Keratinocyte (primary cell): ENCODE measurements at regions not wholly inside any gene's neighbourhood (a gene's known extent, or its start where the extent isn't known, plus 50 kb on each side); places are given as distances from the start of the nearest gene placed in this dataset.

Experiments
- DNase-seq: peaks from one replicate; pipeline ENCODE4 v3.0.0-alpha.2; 2011; ENCODE audit warnings: low read depth, missing footprints, low spot score
- FAIRE-seq: peaks from 2 replicates; lab custom pipeline; 2011; peaks lifted over from hg19 to GRCh38; lab: Jason Lieb, UNC
- H2AFZ ChIP-seq: 2 replicates; pipeline ENCODE4 v1.6.0; 2012; ENCODE audit warnings: low read length, control low read depth, inconsistent platforms; ENCODE audit not compliant: control insufficient read depth
- H3K27ac ChIP-seq: 2 replicates; pipeline ENCODE4 v1.5.1; 2011; ENCODE audit warnings: low read length; ENCODE audit not compliant: control insufficient read depth, insufficient read depth
- H3K27me3 ChIP-seq: 3 replicates; pipeline ENCODE4 v1.6.0; 2011; ENCODE audit warnings: low read length; ENCODE audit not compliant: control insufficient read depth, insufficient read depth; ENCODE audit errors: extremely low read depth
- H3K36me3 ChIP-seq, 2 experiments: 2 replicates in 1 of 2; 3 replicates in 1 of 2; pipeline ENCODE4 v1.5.1; 2011; ENCODE audit warnings: low read length in 2 of 2, mild to moderate bottlenecking in 1 of 2; ENCODE audit not compliant: control insufficient read depth in 2 of 2, insufficient read depth in 2 of 2; ENCODE audit errors: extremely low read depth in 1 of 2
- H3K4me1 ChIP-seq: 3 replicates; pipeline ENCODE4 v1.5.1; 2011; ENCODE audit warnings: low read length; ENCODE audit not compliant: control insufficient read depth, insufficient read depth; ENCODE audit errors: extremely low read depth
- H3K4me2 ChIP-seq: 3 replicates; pipeline ENCODE4 v1.6.0; 2011; ENCODE audit warnings: low read depth, low read length; ENCODE audit not compliant: control insufficient read depth, insufficient read depth; ENCODE audit errors: extremely low read depth
- H3K4me3 ChIP-seq, 3 experiments: fragments of 200-600 bp in 1 of 3; sonication (generic) in 1 of 3; 2 replicates in 2 of 3; 3 replicates in 1 of 3; pipeline ENCODE4 v1.5.1; 2011 to 2016; ENCODE audit warnings: low read length in 3 of 3, mild to moderate bottlenecking in 3 of 3, control low read depth in 2 of 3, inconsistent platforms in 1 of 3, low read depth in 1 of 3, mixed read lengths in 1 of 3, mixed run types in 1 of 3, moderate library complexity in 1 of 3; ENCODE audit not compliant: control insufficient read depth in 2 of 3, insufficient read depth in 2 of 3; ENCODE audit errors: extremely low read depth in 1 of 3
- H3K79me2 ChIP-seq: 2 replicates; pipeline ENCODE4 v1.6.0; 2012; ENCODE audit warnings: low read length; ENCODE audit not compliant: control insufficient read depth, insufficient read depth
- H3K9ac ChIP-seq: 3 replicates; pipeline ENCODE4 v1.6.0; 2011; ENCODE audit warnings: low read length; ENCODE audit not compliant: control insufficient read depth, insufficient read depth; ENCODE audit errors: extremely low read depth
- H3K9me1 ChIP-seq: 3 replicates; pipeline ENCODE4 v1.6.0; 2011; ENCODE audit warnings: low read length; ENCODE audit not compliant: control insufficient read depth, insufficient read depth; ENCODE audit errors: extremely low read depth
- H3K9me3 ChIP-seq: 2 replicates; pipeline ENCODE4 v1.5.1; 2012; ENCODE audit warnings: low read depth, low read length; ENCODE audit not compliant: control insufficient read depth
- H4K20me1 ChIP-seq: 3 replicates; pipeline ENCODE4 v1.6.0; 2011; ENCODE audit warnings: low read length; ENCODE audit not compliant: control insufficient read depth, insufficient read depth; ENCODE audit errors: extremely low read depth
- CTCF ChIP-seq, 3 experiments: IDR thresholded peaks in 1 of 3; conservative IDR thresholded peaks in 1 of 3; optimal IDR thresholded peaks in 1 of 3; 2 replicates in 2 of 3; 3 replicates in 1 of 3; pipeline versions ENCODE3 to v1.5.1; 2011; ENCODE audit warnings: low read length in 3 of 3, mild to moderate bottlenecking in 3 of 3, moderate library complexity in 2 of 3, control low read depth in 1 of 3, inconsistent platforms in 1 of 3; ENCODE audit not compliant: insufficient read depth in 2 of 3; ENCODE audit errors: extremely low read depth in 1 of 3
- EZH2 ChIP-seq: IDR thresholded peaks from one replicate; pipeline ENCODE4 v1.6.1; 2012; ENCODE audit warnings: inconsistent platforms, mild to moderate bottlenecking, low read length, moderate library complexity
- dilution Hi-C: fragments of 300-500 bp; cut with MboI; formaldehyde crosslinking; loops from one replicate; pipeline ENCODE4 v1.7.0; 2020; ENCODE audit warnings: low sequenced_read_pairs; ENCODE audit not compliant: extremely low pct_ligation_motif_present

DNA sequence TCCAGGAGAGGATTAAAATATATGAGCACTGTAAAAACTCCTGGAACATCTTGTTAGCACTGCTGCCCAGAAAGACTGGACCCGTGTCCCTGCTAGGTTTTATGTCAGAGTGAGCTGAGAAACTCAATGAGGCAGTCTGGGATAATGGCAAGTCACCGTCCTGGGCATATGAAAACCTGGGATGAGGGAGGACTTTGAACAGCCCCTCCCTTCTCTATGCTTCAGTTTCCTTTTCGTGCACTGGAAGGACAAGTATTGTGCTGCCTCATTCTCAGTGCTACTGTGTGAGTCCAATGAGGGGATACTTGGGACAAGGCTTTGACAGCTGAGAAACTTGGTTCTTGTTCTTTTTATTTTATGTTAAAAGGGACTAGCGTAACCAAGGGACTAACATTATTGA, 143.0 kb upstream of the SHB start:
- Histone ChIP-seq H3K9me1 (no peaks in the 10 kb centered on the region), H3K9me3 (no peaks in the 10 kb centered on the region), H4K20me1 (no peaks in the 10 kb centered on the region), H3K27me3 (no peaks in the 10 kb centered on the region), H3K9ac (no peak overlapping the region), H3K4me1 (peaks cover 8% of the 10 kb centered on the region), H3K36me3 (no peaks in the 10 kb centered on the region), H2AFZ (no peak overlapping the region), H3K79me2 (no peaks in the 10 kb centered on the region), H3K4me2 (no peak overlapping the region), H3K27ac (no peak overlapping the region), H3K4me3 (no peak overlapping the region)
- no peak for FAIRE-seq
- dilution Hi-C loops = no loop called here
- TF ChIP-seq CTCF (optimal IDR thresholded peaks at IDR 0.05 in 1 of 3, IDR thresholded peaks at IDR 0.05 in 1 of 3, conservative IDR thresholded peaks at IDR 0.05 in 1 of 3; ENCODE audit: extremely low read depth in 1 of 3, insufficient read depth in 2 of 3, low read length in 3 of 3) (no peak), EZH2 (no peak)
- DNase-seq = no peak

DNA sequence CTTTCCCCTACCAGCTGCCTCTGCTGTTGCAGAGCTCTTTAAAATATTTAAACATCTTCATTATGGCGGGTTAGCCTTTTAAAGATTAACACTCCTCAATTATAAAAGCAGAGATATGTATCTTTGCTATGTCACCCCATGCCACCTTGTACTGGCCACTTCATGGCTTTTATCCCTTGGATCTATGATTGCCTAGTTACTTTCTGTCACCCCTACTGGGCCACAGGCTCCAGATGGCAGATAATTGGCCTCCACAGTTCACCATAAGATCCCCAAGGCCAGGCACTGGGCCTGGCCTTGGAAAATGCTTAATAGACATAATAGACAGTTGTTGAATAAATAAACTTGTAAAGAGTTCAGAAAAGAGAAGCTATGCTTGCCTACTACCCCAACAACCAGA, 142.0 kb upstream of the SHB start:
- no peaks in the 10 kb centered on the region for H3K27me3 ChIP-seq
- H2AFZ ChIP-seq = no peak overlapping the region
- FAIRE-seq (no peak), DNase-seq (no peak)
- no peaks in the 10 kb centered on the region for H3K79me2 ChIP-seq
- no peaks in the 10 kb centered on the region for H3K9me3 ChIP-seq
- TF ChIP-seq CTCF (optimal IDR thresholded peaks at IDR 0.05 in 1 of 3, IDR thresholded peaks at IDR 0.05 in 1 of 3, conservative IDR thresholded peaks at IDR 0.05 in 1 of 3; ENCODE audit: extremely low read depth in 1 of 3, insufficient read depth in 2 of 3, low read length in 3 of 3) (no peak), EZH2 (no peak)
- no peaks in the 10 kb centered on the region for H4K20me1 ChIP-seq
- no peak overlapping the region for H3K4me2 ChIP-seq
- H3K4me3 ChIP-seq = no peak overlapping the region
- peaks cover 8% of the 10 kb centered on the region for H3K4me1 ChIP-seq
- no peaks in the 10 kb centered on the region for H3K36me3 ChIP-seq
- no peak overlapping the region for H3K27ac ChIP-seq
- H3K9ac ChIP-seq = no peak overlapping the region
- dilution Hi-C loops = no loop called here
- H3K9me1 ChIP-seq = no peaks in the 10 kb centered on the region
